ENCODE measurements at regions not wholly inside any gene's neighbourhood (a gene's known extent, or its start where the extent isn't known, plus 50 kb on each side); places are given as distances from the start of the nearest gene placed in this dataset.

GRCh38 chrX:63421411-63421810 is 70.3 kb upstream of the SPIN4 start:
- TF ChIP-seq FOS (IDR thresholded peaks at IDR 0.05; ENCODE audit: borderline replicate concordance, insufficient read depth, low read length), result no peak
- no peak for TF ChIP-seq EZH2 (IDR thresholded peaks at IDR 0.05; ENCODE audit: borderline replicate concordance, low read depth, low read length, severe bottlenecking)
- no peak for TF ChIP-seq MAX (IDR thresholded peaks at IDR 0.05; ENCODE audit: insufficient read depth, insufficient read length)
- TF ChIP-seq GATA2 (IDR thresholded peaks at IDR 0.05; ENCODE audit: insufficient read depth, insufficient read length, low read depth, low read length), result no peak
- no peak for TF ChIP-seq POLR2AphosphoS5 (IDR thresholded peaks at IDR 0.05; ENCODE audit: insufficient read depth, low read depth, low read length)
- no peak for TF ChIP-seq POLR2A (IDR thresholded peaks at IDR 0.05; ENCODE audit: low read depth, low read length)
- TF ChIP-seq MYC (IDR thresholded peaks at IDR 0.05; ENCODE audit: low read depth, low read length), result no peak
- DNase-seq (ENCODE audit: low read depth, low spot score), result no peak
- Histone ChIP-seq H3K9ac (replicated peaks; ENCODE audit: extremely low read depth, insufficient read depth, low read length) (no peak overlapping the region), H3K36me3 (ENCODE audit: control insufficient read depth in 2 of 2, extremely low read depth in 1 of 2, insufficient read depth in 2 of 2, low read length in 2 of 2) (peaks cover 0 to 2% of the 10 kb centered on the region in 2 experiments), H2AFZ (ENCODE audit: low read depth, low read length) (no peak overlapping the region), H3K9me1 (replicated peaks; ENCODE audit: control insufficient read depth, extremely low read depth, insufficient read depth, low read length) (no peaks in the 10 kb centered on the region), H3K4me1 (ENCODE audit: control insufficient read depth, extremely low read depth, insufficient read depth, low read length) (no peaks in the 10 kb centered on the region), H3K4me2 (ENCODE audit: insufficient read depth, low read length) (no peak overlapping the region), H3K9me3 (replicated peaks; ENCODE audit: control insufficient read depth, insufficient read depth, low read length) (no peaks in the 10 kb centered on the region), H3K27ac (ENCODE audit: insufficient read depth, low read depth, low read length) (no peak overlapping the region), H3K27me3 (ENCODE audit: control insufficient read depth in 2 of 2, insufficient read depth in 2 of 2, low read length in 2 of 2) (no peaks in the 10 kb centered on the region), H3K79me2 (ENCODE audit: control insufficient read depth, insufficient read depth, low read length) (no peaks in the 10 kb centered on the region), H4K20me1 (replicated peaks; ENCODE audit: control insufficient read depth, extremely low read depth, insufficient read depth, low read length) (no peaks in the 10 kb centered on the region), H3K4me3 (replicated peaks in 1 of 3; ENCODE audit: insufficient read depth in 1 of 3, low read depth in 1 of 3, low read length in 3 of 3) (no peak overlapping the region)
- ChIA-PET CTCF (no interaction called here), POLR2A (no interaction called here)
- dilution Hi-C loops (cut with MboI; ENCODE audit: extremely low pct_ligation_motif_present, low sequenced_read_pairs), result no loop called here
- intact Hi-C loops (cut with micrococcal nuclease), result no loop called here
- FAIRE-seq, result no peak
- BruUV-seq (replicated peaks), result no TSS peak

GRCh38 chrX:63418211-63418610 is 67.1 kb upstream of the SPIN4 start:
- DNase-seq (ENCODE audit: low read depth, low spot score), result no peak
- H3K9ac ChIP-seq (replicated peaks; ENCODE audit: extremely low read depth, insufficient read depth, low read length), result no peak overlapping the region
- no peak overlapping the region for H2AFZ ChIP-seq (ENCODE audit: low read depth, low read length)
- H3K4me2 ChIP-seq (ENCODE audit: insufficient read depth, low read length), result no peak overlapping the region
- H3K4me3 ChIP-seq (replicated peaks in 1 of 3; ENCODE audit: insufficient read depth in 1 of 3, low read depth in 1 of 3, low read length in 3 of 3), result no peak overlapping the region
- no peak for TF ChIP-seq MYC (IDR thresholded peaks at IDR 0.05; ENCODE audit: low read depth, low read length)
- no peak for TF ChIP-seq POLR2A (IDR thresholded peaks at IDR 0.05; ENCODE audit: low read depth, low read length)
- TF ChIP-seq JUN (IDR thresholded peaks at IDR 0.05; ENCODE audit: borderline replicate concordance, insufficient read depth, insufficient read length, low read depth), result no peak
- TF ChIP-seq CTCF (IDR thresholded peaks at IDR 0.05; ENCODE audit: extremely low read depth in 1 of 2, insufficient read depth in 1 of 2, low read depth in 1 of 2, low read length in 2 of 2), result no peak
- no peak for TF ChIP-seq POLR2AphosphoS5 (IDR thresholded peaks at IDR 0.05; ENCODE audit: insufficient read depth, low read depth, low read length)
- no peaks in the 10 kb centered on the region for H4K20me1 ChIP-seq (replicated peaks; ENCODE audit: control insufficient read depth, extremely low read depth, insufficient read depth, low read length)
- ChIA-PET POLR2A (no interaction called here), CTCF (no interaction called here)
- H3K27ac ChIP-seq (ENCODE audit: insufficient read depth, low read depth, low read length), result no peak overlapping the region
- BruUV-seq (replicated peaks), result no TSS peak
- H3K9me3 ChIP-seq (replicated peaks; ENCODE audit: control insufficient read depth, insufficient read depth, low read length), result no peaks in the 10 kb centered on the region
- H3K4me1 ChIP-seq (ENCODE audit: control insufficient read depth, extremely low read depth, insufficient read depth, low read length), result no peaks in the 10 kb centered on the region
- H3K9me1 ChIP-seq (replicated peaks; ENCODE audit: control insufficient read depth, extremely low read depth, insufficient read depth, low read length), result no peaks in the 10 kb centered on the region
- intact Hi-C loops (cut with micrococcal nuclease) (no loop called here), dilution Hi-C loops (cut with MboI; ENCODE audit: extremely low pct_ligation_motif_present, low sequenced_read_pairs) (no loop called here)
- no peaks in the 10 kb centered on the region for H3K79me2 ChIP-seq (ENCODE audit: control insufficient read depth, insufficient read depth, low read length)
- no peak for FAIRE-seq
- H3K36me3 ChIP-seq (ENCODE audit: control insufficient read depth in 2 of 2, extremely low read depth in 1 of 2, insufficient read depth in 2 of 2, low read length in 2 of 2), result no peaks in the 10 kb centered on the region
- no peaks in the 10 kb centered on the region for H3K27me3 ChIP-seq (ENCODE audit: control insufficient read depth in 2 of 2, insufficient read depth in 2 of 2, low read length in 2 of 2)

Data from endothelial cell of umbilical vein (primary cell).